IPS-NIHi11 (cell line): ENCODE measurements at regions not wholly inside any gene's neighbourhood (a gene's known extent, or its start where the extent isn't known, plus 50 kb on each side); places are given as distances from the start of the nearest gene placed in this dataset.
"Not testable (repeated sequence)": the region's sequence is repeated elsewhere in the genome, so short reads cannot be mapped to it uniquely, and the experiment has no call there.

Experiments
- DNase-seq: peaks from one replicate; pipeline ENCODE4 v3.0.0; 2012; ENCODE audit warnings: mixed read lengths, low spot score

GRCh38 chr6:130557481-130558112 lies 191.8 kb downstream of the TMEM200A start:
- DNase-seq = no peak

- no peak for DNase-seq
Observed at GRCh38 chr6:130558131-130558530, 192.3 kb downstream of the TMEM200A start.

- no peak for DNase-seq
Observed at GRCh38 chr6:130559166-130559565, 193.3 kb downstream of the TMEM200A start.

- no peak for DNase-seq
Observed at GRCh38 chr6:130560231-130560630, 194.4 kb downstream of the TMEM200A start.

GRCh38 chr6:130561159-130561558 lies 195.3 kb downstream of the TMEM200A start:
- DNase-seq = not testable (repeated sequence)

GRCh38 chr6:130565696-130566095 lies 199.9 kb downstream of the TMEM200A start:
- no peak for DNase-seq

- no peak for DNase-seq
Observed at GRCh38 chr6:130574146-130574545, 208.3 kb downstream of the TMEM200A start.

- no peak for DNase-seq
Observed at GRCh38 chr6:130575557-130575956, 209.7 kb downstream of the TMEM200A start.

- DNase-seq = no peak
Observed at GRCh38 chr6:130575971-130576370, 210.2 kb downstream of the TMEM200A start.

GRCh38 chr6:130577178-130577919 lies 211.5 kb downstream of the TMEM200A start:
- no peak for DNase-seq

GRCh38 chr6:130578713-130579112 lies 212.9 kb downstream of the TMEM200A start:
- no peak for DNase-seq

GRCh38 chr6:130583268-130583667 lies 217.5 kb downstream of the TMEM200A start:
- no peak for DNase-seq

GRCh38 chr6:130585587-130585986 lies 219.8 kb downstream of the TMEM200A start:
- no peak for DNase-seq

- no peak for DNase-seq
Observed at GRCh38 chr6:130587778-130588520, 222.1 kb downstream of the TMEM200A start.

- no peak for DNase-seq
Observed at GRCh38 chr6:130593200-130593599, 227.4 kb downstream of the TMEM200A start.

GRCh38 chr6:130593948-130594347 lies 228.1 kb downstream of the TMEM200A start:
- no peak for DNase-seq

GRCh38 chr6:130598021-130598989 lies 228.9 kb upstream of the SMLR1 start:
- DNase-seq = no peak

GRCh38 chr6:130600880-130601341 lies 226.3 kb upstream of the SMLR1 start:
- DNase-seq = no peak

GRCh38 chr6:130602151-130602770 lies 224.9 kb upstream of the SMLR1 start:
- DNase-seq = no peak

GRCh38 chr6:130603391-130603790 lies 223.8 kb upstream of the SMLR1 start:
- DNase-seq = no peak

- no peak for DNase-seq
Observed at GRCh38 chr6:130604841-130605399, 222.3 kb upstream of the SMLR1 start.
